ENCODE measurements at regions not wholly inside any gene's neighbourhood (a gene's known extent, or its start where the extent isn't known, plus 50 kb on each side); places are given as distances from the start of the nearest gene placed in this dataset.
"Not testable (repeated sequence)": the region's sequence is repeated elsewhere in the genome, so short reads cannot be mapped to it uniquely, and the experiment has no call there.

GRCh38 chr7:101744588-101744987 lies 72.8 kb upstream of the CUX1 start:
- DNase-seq = no peak

GRCh38 chr7:101746314-101746713 lies 71.1 kb upstream of the CUX1 start:
- no peak for DNase-seq

GRCh38 chr7:101747053-101747878 lies 70.2 kb upstream of the CUX1 start:
- DNase-seq = no peak

- DNase-seq = no peak
Observed at GRCh38 chr7:101747879-101748345, 69.5 kb upstream of the CUX1 start.

- DNase-seq = no peak
Observed at GRCh38 chr7:101749891-101750290, 67.5 kb upstream of the CUX1 start.

- no peak for DNase-seq
Observed at GRCh38 chr7:101753316-101753715, 64.1 kb upstream of the CUX1 start.

- DNase-seq = peak; percentile 41
Observed at GRCh38 chr7:101754424-101755159, 62.8 kb upstream of the CUX1 start.

GRCh38 chr7:101757879-101758278 lies 59.5 kb upstream of the CUX1 start:
- no peak for DNase-seq

- DNase-seq = not testable (repeated sequence)
Observed at GRCh38 chr7:101758519-101758918, 58.9 kb upstream of the CUX1 start.

- no peak for DNase-seq
Observed at GRCh38 chr7:101764221-101764620, 53.2 kb upstream of the CUX1 start.

GRCh38 chr7:101767544-101767943 lies 49.9 kb upstream of the CUX1 start:
- DNase-seq = no peak

Measured in NCI-H1694 (cell line).